Limb (tissue), 2 donors: ENCODE measurements at regions not wholly inside any gene's neighbourhood (a gene's known extent, or its start where the extent isn't known, plus 50 kb on each side); places are given as distances from the start of the nearest gene placed in this dataset.
A peak's percentile ranks its signal among the peaks of the same experiment; 100 is the strongest.
"Not testable (repeated sequence)": the region's sequence is repeated elsewhere in the genome, so short reads cannot be mapped to it uniquely, and the experiment has no call there.

ENCODE experiments used
- DNase-seq, 2 donors: peaks; one replicate each; pipeline ENCODE4 v3.0.0-alpha.2; 2016; ENCODE audit errors: extremely low spot score in 2 of 2

- DNase-seq: no peak
Observed at GRCh38 chr11:129698212-129698611, 117.4 kb upstream of the TMEM45B start.

- DNase-seq: no peak
Observed at GRCh38 chr11:129699711-129700304, 115.8 kb upstream of the TMEM45B start.

- DNase-seq: no peak
Observed at GRCh38 chr11:129700701-129701100, 114.9 kb upstream of the TMEM45B start.

GRCh38 chr11:129701706-129702105, 113.9 kb upstream of the TMEM45B start:
- DNase-seq: no peak

- no peak for DNase-seq
Observed at GRCh38 chr11:129702410-129703398, 112.9 kb upstream of the TMEM45B start.

GRCh38 chr11:129703846-129704245, 111.8 kb upstream of the TMEM45B start:
- DNase-seq: peak in 1 of 2 donors; percentile 23

- no peak for DNase-seq
Observed at GRCh38 chr11:129704831-129705230, 110.8 kb upstream of the TMEM45B start.

GRCh38 chr11:129705341-129705740, 110.3 kb upstream of the TMEM45B start:
- no peak for DNase-seq

GRCh38 chr11:129705933-129706332, 109.7 kb upstream of the TMEM45B start:
- DNase-seq: no peak

- no peak for DNase-seq
Observed at GRCh38 chr11:129709801-129710398, 105.7 kb upstream of the TMEM45B start.

- no peak for DNase-seq
Observed at GRCh38 chr11:129710423-129710822, 105.2 kb upstream of the TMEM45B start.

GRCh38 chr11:129711760-129712159, 103.9 kb upstream of the TMEM45B start:
- no peak for DNase-seq

GRCh38 chr11:129712486-129713240, 103.0 kb upstream of the TMEM45B start:
- DNase-seq: not testable (repeated sequence)

GRCh38 chr11:129719037-129719436, 96.6 kb upstream of the TMEM45B start:
- DNase-seq: no peak

- no peak for DNase-seq
Observed at GRCh38 chr11:129720156-129720555, 95.5 kb upstream of the TMEM45B start.

- DNase-seq: no peak
Observed at GRCh38 chr11:129720994-129721393, 94.7 kb upstream of the TMEM45B start.

GRCh38 chr11:129721685-129722084, 94.0 kb upstream of the TMEM45B start:
- no peak for DNase-seq

- DNase-seq: no peak
Observed at GRCh38 chr11:129722529-129722928, 93.1 kb upstream of the TMEM45B start.

- no peak for DNase-seq
Observed at GRCh38 chr11:129723146-129723760, 92.4 kb upstream of the TMEM45B start.

GRCh38 chr11:129723761-129724162, 91.9 kb upstream of the TMEM45B start:
- no peak for DNase-seq

- DNase-seq: no peak
Observed at GRCh38 chr11:129724866-129725265, 90.8 kb upstream of the TMEM45B start.
